ENCODE measurements at regions not wholly inside any gene's neighbourhood (a gene's known extent, or its start where the extent isn't known, plus 50 kb on each side); places are given as distances from the start of the nearest gene placed in this dataset.

DNA sequence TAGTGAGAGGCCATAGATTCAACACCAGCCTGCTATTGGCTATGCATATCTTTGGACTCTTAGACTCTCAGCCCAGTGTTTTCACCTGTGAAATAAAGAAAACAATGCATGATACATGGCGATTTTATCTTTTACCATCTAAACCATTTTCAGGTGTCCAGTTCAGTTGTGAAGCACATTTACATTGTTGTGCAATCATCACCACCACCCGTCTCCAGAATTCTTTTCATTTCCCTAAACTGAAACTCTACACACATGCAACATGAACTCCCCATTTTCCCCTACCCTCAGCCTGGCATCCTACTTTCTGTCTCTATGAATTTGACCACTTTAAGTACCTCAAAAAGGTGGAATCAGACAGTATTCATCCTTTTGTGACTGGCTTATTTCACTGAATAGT lies 420.6 kb downstream of the MED10 start:
- Histone ChIP-seq H3K4me3 (replicated peaks in 1 of 3) (no peak overlapping the region), H3K36me3 (no peaks in the 10 kb centered on the region), H3K27me3 (no peaks in the 10 kb centered on the region), H3K27ac (no peak overlapping the region), H3K4me1 (no peaks in the 10 kb centered on the region), H3K9me3 (no peaks in the 10 kb centered on the region)
- 80 to 84% methylated on average over 2 of the region's 2 CpGs for WGBS, 2 donors
- DNase-seq, result no peak
- no peak for TF ChIP-seq CTCF (IDR thresholded peaks at IDR 0.05)
- TF ChIP-seq POLR2A (IDR thresholded peaks at IDR 0.05), result no peak
- intact Hi-C loops (cut with DNase I), result no loop called here

DNA sequence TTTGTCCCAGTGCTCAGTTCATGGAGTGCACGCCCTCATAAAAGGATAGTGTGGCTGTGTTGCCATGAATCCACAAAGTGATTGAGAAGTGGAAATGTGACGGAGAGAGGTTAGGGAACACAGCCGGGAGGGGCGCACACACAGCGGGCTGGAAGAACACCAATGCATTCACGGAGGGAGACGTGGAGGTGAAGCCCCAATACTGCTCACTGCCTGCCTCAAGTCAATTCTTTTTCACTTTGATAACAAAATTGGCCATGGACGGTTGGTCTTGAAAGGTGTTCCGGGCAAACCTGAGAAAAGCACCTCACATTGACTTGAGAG lies 424.1 kb downstream of the MED10 start:
- DNase-seq, result no peak
- no peaks in the 10 kb centered on the region for H3K27me3 ChIP-seq
- intact Hi-C loops (cut with DNase I), result no loop called here
- TF ChIP-seq POLR2A (IDR thresholded peaks at IDR 0.05) (no peak), CTCF (IDR thresholded peaks at IDR 0.05) (no peak)
- no peak overlapping the region for H3K27ac ChIP-seq
- no peaks in the 10 kb centered on the region for H3K9me3 ChIP-seq
- H3K36me3 ChIP-seq, result no peaks in the 10 kb centered on the region
- no peaks in the 10 kb centered on the region for H3K4me1 ChIP-seq
- WGBS, 2 donors, result 80 to 86% methylated on average over 9 of the region's 9 CpGs
- H3K4me3 ChIP-seq (replicated peaks in 1 of 3), result no peak overlapping the region

GRCh38 chr5:5953584-5954274 lies 424.6 kb downstream of the MED10 start:
- TF ChIP-seq POLR2A (IDR thresholded peaks at IDR 0.05), result no peak
- TF ChIP-seq CTCF (IDR thresholded peaks at IDR 0.05), result no peak
- 83 to 88% methylated on average over 12 of the region's 12 CpGs for WGBS, 2 donors
- intact Hi-C loops (cut with DNase I), result no loop called here

DNA sequence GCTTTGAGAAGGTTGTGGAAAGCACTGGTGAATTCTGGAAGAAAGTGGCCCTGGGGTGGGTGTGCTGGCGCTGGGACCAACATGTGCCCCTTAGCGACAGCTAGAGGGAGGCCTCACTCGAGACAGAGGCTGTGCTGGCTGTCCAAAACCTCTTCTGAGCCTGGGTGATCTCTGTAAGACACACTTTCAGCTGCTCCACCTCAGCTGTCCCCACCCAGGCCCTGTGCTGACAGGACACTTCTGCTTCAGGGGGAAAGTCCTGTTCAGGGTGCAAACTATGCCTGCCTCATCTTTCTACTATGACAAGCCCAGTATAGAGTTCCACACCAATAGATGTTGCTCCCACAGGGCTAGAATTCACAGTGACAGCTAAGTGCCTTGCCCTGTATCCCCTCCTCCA lies 426.4 kb downstream of the MED10 start:
- no peak overlapping the region for H3K4me3 ChIP-seq (replicated peaks in 1 of 3)
- H3K4me1 ChIP-seq, result no peaks in the 10 kb centered on the region
- DNase-seq, result no peak
- TF ChIP-seq POLR2A (IDR thresholded peaks at IDR 0.05), result no peak
- no peak for TF ChIP-seq CTCF (IDR thresholded peaks at IDR 0.05)
- H3K9me3 ChIP-seq, result no peaks in the 10 kb centered on the region
- WGBS, 2 donors, result 50 to 82% methylated on average over 2 to 3 of the region's 3 CpGs
- H3K27ac ChIP-seq, result no peak overlapping the region
- H3K27me3 ChIP-seq, result no peaks in the 10 kb centered on the region
- H3K36me3 ChIP-seq, result no peaks in the 10 kb centered on the region
- intact Hi-C loops (cut with DNase I), result no loop called here

More at GRCh38 chr5:5953584-5954274, 424.6 kb downstream of the MED10 start:
- no peaks in the 10 kb centered on the region for H3K27me3 ChIP-seq
- H3K4me3 ChIP-seq (replicated peaks in 1 of 3), result no peak overlapping the region
- DNase-seq, result no peak
- H3K27ac ChIP-seq, result no peak overlapping the region
- H3K36me3 ChIP-seq, result no peaks in the 10 kb centered on the region
- no peaks in the 10 kb centered on the region for H3K9me3 ChIP-seq
- H3K4me1 ChIP-seq, result no peaks in the 10 kb centered on the region

DNA sequence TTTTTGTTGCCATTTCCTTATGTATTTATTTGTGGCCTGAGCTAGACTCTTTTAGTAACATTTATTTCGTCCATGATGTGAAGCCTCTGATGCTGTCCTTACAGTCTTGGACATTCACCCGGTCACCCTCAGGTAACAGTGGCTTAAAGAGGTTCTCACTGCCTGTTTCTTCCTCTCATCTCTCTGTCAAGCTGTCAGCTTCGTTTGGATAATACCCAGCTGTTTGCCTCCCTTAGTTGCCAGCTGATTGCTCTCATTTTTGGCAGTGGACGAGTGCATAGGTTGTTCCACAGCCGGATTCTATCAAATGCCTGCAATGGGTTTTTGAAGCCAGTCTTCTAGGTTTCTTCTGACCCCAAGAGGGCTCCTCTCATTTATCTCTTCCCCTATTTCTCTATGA lies 427.7 kb downstream of the MED10 start:
- Histone ChIP-seq H3K27me3 (no peaks in the 10 kb centered on the region), H3K4me3 (replicated peaks in 1 of 3) (no peak overlapping the region), H3K4me1 (no peaks in the 10 kb centered on the region), H3K9me3 (no peaks in the 10 kb centered on the region), H3K36me3 (no peaks in the 10 kb centered on the region), H3K27ac (no peak overlapping the region)
- no peak for TF ChIP-seq POLR2A (IDR thresholded peaks at IDR 0.05)
- no peak for TF ChIP-seq CTCF (IDR thresholded peaks at IDR 0.05)
- no peak for DNase-seq
- intact Hi-C loops (cut with DNase I), result no loop called here
- 61 to 62% methylated on average over 5 of the region's 5 CpGs for WGBS, 2 donors

Data from thyroid gland (tissue), 4 donors.